GM12874 (cell line): ENCODE measurements at regions not wholly inside any gene's neighbourhood (a gene's known extent, or its start where the extent isn't known, plus 50 kb on each side); places are given as distances from the start of the nearest gene placed in this dataset.

ENCODE experiments used
- TF ChIP-seq, protein P1 (sequence below): IDR thresholded peaks from 2 replicates; pipeline ENCODE4 v1.5.1; 2011; ENCODE audit warnings: low read depth, mild to moderate bottlenecking, control low read depth, low read length, moderate library complexity; ENCODE audit not compliant: insufficient read depth

DNA sequence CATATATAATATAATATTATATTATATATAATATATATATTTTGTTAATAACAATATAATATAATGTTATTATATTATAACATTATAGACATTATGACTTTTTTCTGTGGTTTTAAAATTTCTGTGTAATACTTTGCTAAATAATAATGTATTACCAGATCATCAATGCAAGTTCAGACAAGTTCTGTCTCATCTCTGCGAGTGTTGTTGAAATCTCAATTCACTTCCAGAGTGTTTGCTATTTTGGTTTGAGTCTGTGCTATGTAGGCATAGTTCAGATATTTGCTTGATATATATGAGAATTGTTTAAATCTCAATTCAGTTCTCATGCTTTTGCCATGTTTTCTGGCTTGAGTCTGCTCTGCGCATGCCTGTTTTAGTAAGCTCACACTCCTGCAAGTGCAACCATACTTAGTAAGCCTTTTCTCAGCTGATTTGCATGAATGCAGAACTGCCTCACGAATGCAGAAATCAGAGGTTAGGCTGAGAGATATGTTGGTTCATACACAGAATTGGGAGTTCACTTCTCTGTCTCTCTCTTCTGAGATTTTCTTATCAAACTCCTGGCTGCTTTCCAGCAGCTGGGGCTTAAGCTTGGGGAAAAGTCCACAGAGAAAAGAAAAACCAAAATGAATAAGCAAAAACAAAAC lies 830.2 kb upstream of the SORCS1 start:
- TF ChIP-seq, protein P1, sequence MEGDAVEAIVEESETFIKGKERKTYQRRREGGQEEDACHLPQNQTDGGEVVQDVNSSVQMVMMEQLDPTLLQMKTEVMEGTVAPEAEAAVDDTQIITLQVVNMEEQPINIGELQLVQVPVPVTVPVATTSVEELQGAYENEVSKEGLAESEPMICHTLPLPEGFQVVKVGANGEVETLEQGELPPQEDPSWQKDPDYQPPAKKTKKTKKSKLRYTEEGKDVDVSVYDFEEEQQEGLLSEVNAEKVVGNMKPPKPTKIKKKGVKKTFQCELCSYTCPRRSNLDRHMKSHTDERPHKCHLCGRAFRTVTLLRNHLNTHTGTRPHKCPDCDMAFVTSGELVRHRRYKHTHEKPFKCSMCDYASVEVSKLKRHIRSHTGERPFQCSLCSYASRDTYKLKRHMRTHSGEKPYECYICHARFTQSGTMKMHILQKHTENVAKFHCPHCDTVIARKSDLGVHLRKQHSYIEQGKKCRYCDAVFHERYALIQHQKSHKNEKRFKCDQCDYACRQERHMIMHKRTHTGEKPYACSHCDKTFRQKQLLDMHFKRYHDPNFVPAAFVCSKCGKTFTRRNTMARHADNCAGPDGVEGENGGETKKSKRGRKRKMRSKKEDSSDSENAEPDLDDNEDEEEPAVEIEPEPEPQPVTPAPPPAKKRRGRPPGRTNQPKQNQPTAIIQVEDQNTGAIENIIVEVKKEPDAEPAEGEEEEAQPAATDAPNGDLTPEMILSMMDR, result no peak

GRCh38 chr10:107986571-107986970 lies 822.1 kb upstream of the SORCS1 start:
- TF ChIP-seq, protein P1, result no peak

DNA sequence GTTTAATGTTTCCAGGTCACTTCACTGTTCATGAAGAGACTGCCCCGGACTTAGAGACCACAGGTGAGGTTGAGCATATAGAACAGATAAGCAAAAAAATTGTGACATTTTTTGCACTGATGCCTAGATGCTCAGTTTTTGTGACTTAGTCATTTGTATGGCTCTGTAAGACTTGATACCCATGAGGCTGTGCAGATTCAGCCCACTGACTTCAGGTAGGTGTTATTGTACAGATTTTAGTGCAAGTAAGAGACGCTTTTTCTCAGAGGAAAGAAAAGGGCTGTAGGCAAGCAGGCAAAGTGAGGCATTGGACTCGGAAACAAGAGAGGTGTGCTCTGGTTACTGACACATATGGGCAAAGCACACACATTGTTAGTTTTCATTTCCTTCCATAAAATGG lies 820.1 kb upstream of the SORCS1 start:
- TF ChIP-seq, protein P1, result no peak

- TF ChIP-seq, protein P1, result no peak
These were observed 819.6 kb upstream of the SORCS1 start for GRCh38 chr10:107984149-107984548.

GRCh38 chr10:107978455-107978854 lies 813.9 kb upstream of the SORCS1 start:
- TF ChIP-seq, protein P1, result no peak

DNA sequence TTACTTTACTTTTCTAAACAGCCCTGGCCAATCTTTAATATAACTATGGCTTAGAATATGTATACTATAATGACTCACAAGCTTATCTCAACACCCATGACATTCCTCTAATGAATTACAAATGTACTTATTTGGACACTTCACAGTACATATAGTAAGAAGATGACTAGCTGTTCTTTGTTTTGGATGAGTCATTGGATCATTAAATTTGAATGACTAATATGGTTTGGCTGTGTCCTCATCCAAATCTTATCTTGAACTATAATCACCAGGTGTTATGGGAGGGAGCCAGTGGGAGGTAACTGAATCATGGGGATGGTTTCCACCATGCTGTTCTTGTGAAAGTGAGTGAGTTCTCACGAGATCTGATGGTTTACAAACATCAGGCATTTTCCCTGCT lies 807.5 kb upstream of the SORCS1 start:
- TF ChIP-seq, protein P1, result no peak

DNA sequence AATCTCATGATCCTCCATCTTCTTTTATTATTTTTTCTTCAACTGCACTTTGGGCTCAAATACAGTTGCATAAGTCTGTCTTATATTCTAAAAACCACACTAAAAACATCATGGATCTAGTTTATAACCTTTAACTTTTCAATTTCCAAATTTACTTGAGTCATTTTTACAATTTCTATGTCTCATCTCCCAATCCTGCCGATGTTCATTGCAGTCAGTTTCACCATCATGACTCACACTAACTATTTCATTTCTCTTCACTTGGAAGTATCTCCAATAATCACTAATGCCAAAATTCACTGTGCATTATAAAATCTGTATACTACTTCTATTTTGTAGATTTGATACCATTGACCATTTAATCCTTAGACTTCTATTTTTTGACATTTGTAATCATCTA lies 806.9 kb upstream of the SORCS1 start:
- TF ChIP-seq, protein P1, result no peak
